ENCODE measurements at regions not wholly inside any gene's neighbourhood (a gene's known extent, or its start where the extent isn't known, plus 50 kb on each side); places are given as distances from the start of the nearest gene placed in this dataset.

DNA sequence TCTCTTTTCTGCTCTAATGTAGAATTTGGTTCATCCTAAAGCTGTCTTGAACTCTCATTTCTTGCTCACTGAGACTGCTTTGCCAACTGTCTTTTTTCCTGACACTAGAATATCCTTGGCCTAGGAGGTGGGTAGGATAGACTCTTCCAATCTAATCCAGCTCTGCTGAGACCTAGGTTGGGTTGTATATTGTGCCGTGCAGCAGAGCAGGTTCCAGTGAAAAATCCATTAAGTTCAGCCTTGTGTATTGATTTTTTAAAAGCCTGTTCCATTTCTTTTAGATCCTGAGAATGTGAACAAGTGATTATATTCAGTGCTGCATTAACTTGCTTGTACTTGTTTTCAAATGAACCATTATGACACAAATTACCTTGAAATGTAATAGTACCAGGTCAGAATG lies 539.6 kb downstream of the LRRC70 start:
- TF ChIP-seq POLR2AphosphoS5 (IDR thresholded peaks at IDR 0.05; ENCODE audit: borderline replicate concordance, low read depth, low read length), result no peak
- TF ChIP-seq EZH2 (IDR thresholded peaks at IDR 0.05), result no peak

Data from SK-N-MC (cell line).